Skeletal muscle tissue (tissue), 3 donors: ENCODE measurements at regions not wholly inside any gene's neighbourhood (a gene's known extent, or its start where the extent isn't known, plus 50 kb on each side); places are given as distances from the start of the nearest gene placed in this dataset.

ENCODE experiments used
- H3K27ac ChIP-seq: one replicate; pipeline ENCODE4 v1.7.0; 2013; ENCODE audit warnings: mild to moderate bottlenecking, low read depth, low read length, inconsistent platforms
- H3K27me3 ChIP-seq, 3 donors: one replicate each; pipeline ENCODE4 v1.7.0; 2013; ENCODE audit warnings: low read length in 3 of 3; ENCODE audit not compliant: control insufficient read depth in 3 of 3, insufficient read depth in 3 of 3
- H3K36me3 ChIP-seq, 3 donors: one replicate each; pipeline ENCODE4 v1.7.0; 2013; ENCODE audit warnings: low read length in 3 of 3; ENCODE audit not compliant: control insufficient read depth in 3 of 3, insufficient read depth in 3 of 3
- H3K4me1 ChIP-seq, 3 donors: one replicate each; pipeline ENCODE4 v1.7.0; 2013; ENCODE audit warnings: low read length in 3 of 3, mild to moderate bottlenecking in 3 of 3; ENCODE audit not compliant: control insufficient read depth in 3 of 3, insufficient read depth in 3 of 3
- H3K4me3 ChIP-seq, 3 donors: one replicate each; pipeline ENCODE4 v1.7.0; 2013; ENCODE audit warnings: low read length in 3 of 3
- H3K9ac ChIP-seq, 3 donors: one replicate each; pipeline ENCODE4 v1.7.0; 2013; ENCODE audit warnings: low read length in 3 of 3, mild to moderate bottlenecking in 3 of 3, moderate library complexity in 2 of 3, low read depth in 1 of 3
- H3K9me3 ChIP-seq, 3 donors: one replicate each; pipeline ENCODE4 v1.7.0; 2013; ENCODE audit warnings: low read length in 3 of 3; ENCODE audit not compliant: control insufficient read depth in 3 of 3
- donor health status: Osteomylitis.

- Histone ChIP-seq H3K9ac (no peak overlapping the region), H3K36me3 (no peaks in the 10 kb centered on the region), H3K4me3 (no peak overlapping the region), H3K27me3 (no peaks in the 10 kb centered on the region), H3K27ac (no peak overlapping the region), H3K4me1 (no peaks in the 10 kb centered on the region), H3K9me3 (no peaks in the 10 kb centered on the region)
Measured at GRCh38 chr13:106138620-106139019, 396.8 kb downstream of the EFNB2 start.

DNA sequence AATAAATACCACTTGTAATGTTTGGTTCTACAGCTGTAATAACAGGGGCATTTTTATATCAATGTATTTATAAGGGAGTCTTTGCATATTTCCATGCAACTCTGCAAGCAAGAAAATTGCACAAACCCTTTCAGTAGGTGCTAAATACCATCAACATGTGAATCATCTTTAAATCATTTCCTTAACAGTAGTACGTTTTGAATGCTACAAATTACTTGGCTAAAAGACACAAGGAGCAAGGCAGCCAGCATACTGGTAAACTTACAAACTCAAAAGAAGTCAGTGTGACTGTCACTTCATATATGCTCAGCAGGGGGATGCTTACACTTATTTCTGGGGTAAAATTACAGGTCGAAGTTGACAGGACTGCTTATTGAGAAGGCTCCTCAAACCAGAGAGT lies 402.4 kb downstream of the EFNB2 start:
- Histone ChIP-seq H3K27ac (no peak overlapping the region), H3K27me3 (no peaks in the 10 kb centered on the region), H3K9ac (no peak overlapping the region)

GRCh38 chr13:106132216-106132615 lies 403.2 kb downstream of the EFNB2 start:
- H3K36me3 ChIP-seq: no peaks in the 10 kb centered on the region
- H3K9ac ChIP-seq: no peak overlapping the region
- no peaks in the 10 kb centered on the region for H3K4me1 ChIP-seq
- no peak overlapping the region for H3K27ac ChIP-seq
- H3K27me3 ChIP-seq: no peaks in the 10 kb centered on the region
- no peak overlapping the region for H3K4me3 ChIP-seq
- no peaks in the 10 kb centered on the region for H3K9me3 ChIP-seq

More for the DNA sequence above, 402.4 kb downstream of the EFNB2 start:
- Histone ChIP-seq H3K4me3 (no peak overlapping the region), H3K9me3 (no peaks in the 10 kb centered on the region), H3K4me1 (no peaks in the 10 kb centered on the region), H3K36me3 (no peaks in the 10 kb centered on the region)

GRCh38 chr13:106129993-106130392 lies 405.5 kb downstream of the EFNB2 start:
- no peak overlapping the region for H3K27ac ChIP-seq
- no peak overlapping the region for H3K4me3 ChIP-seq
- H3K36me3 ChIP-seq: no peaks in the 10 kb centered on the region
- H3K9me3 ChIP-seq: no peaks in the 10 kb centered on the region
- no peaks in the 10 kb centered on the region for H3K4me1 ChIP-seq
- no peak overlapping the region for H3K9ac ChIP-seq
- H3K27me3 ChIP-seq: no peaks in the 10 kb centered on the region

- H3K36me3 ChIP-seq: no peaks in the 10 kb centered on the region
- no peak overlapping the region for H3K27ac ChIP-seq
- H3K4me1 ChIP-seq: no peaks in the 10 kb centered on the region
- no peaks in the 10 kb centered on the region for H3K9me3 ChIP-seq
- no peak overlapping the region for H3K9ac ChIP-seq
- H3K4me3 ChIP-seq: no peak overlapping the region
- H3K27me3 ChIP-seq: no peaks in the 10 kb centered on the region
Measured at GRCh38 chr13:106129273-106129672, 406.2 kb downstream of the EFNB2 start.

GRCh38 chr13:106122234-106122633 lies 413.2 kb downstream of the EFNB2 start:
- H3K4me3 ChIP-seq: no peak overlapping the region
- no peak overlapping the region for H3K9ac ChIP-seq
- no peaks in the 10 kb centered on the region for H3K9me3 ChIP-seq
- H3K36me3 ChIP-seq: no peaks in the 10 kb centered on the region
- H3K27me3 ChIP-seq: no peaks in the 10 kb centered on the region
- H3K27ac ChIP-seq: no peak overlapping the region
- no peaks in the 10 kb centered on the region for H3K4me1 ChIP-seq

- Histone ChIP-seq H3K4me3 (no peak overlapping the region), H3K9ac (no peak overlapping the region), H3K4me1 (no peaks in the 10 kb centered on the region), H3K9me3 (no peaks in the 10 kb centered on the region), H3K27ac (no peak overlapping the region), H3K36me3 (no peaks in the 10 kb centered on the region), H3K27me3 (no peaks in the 10 kb centered on the region)
Measured at GRCh38 chr13:106121173-106121754, 414.2 kb downstream of the EFNB2 start.

- no peaks in the 10 kb centered on the region for H3K27me3 ChIP-seq
- no peaks in the 10 kb centered on the region for H3K36me3 ChIP-seq
- H3K9ac ChIP-seq: no peak overlapping the region
- H3K9me3 ChIP-seq: no peaks in the 10 kb centered on the region
- no peak overlapping the region for H3K4me3 ChIP-seq
- no peaks in the 10 kb centered on the region for H3K4me1 ChIP-seq
- no peak overlapping the region for H3K27ac ChIP-seq
Measured at GRCh38 chr13:106118996-106119395, 416.5 kb downstream of the EFNB2 start.

DNA sequence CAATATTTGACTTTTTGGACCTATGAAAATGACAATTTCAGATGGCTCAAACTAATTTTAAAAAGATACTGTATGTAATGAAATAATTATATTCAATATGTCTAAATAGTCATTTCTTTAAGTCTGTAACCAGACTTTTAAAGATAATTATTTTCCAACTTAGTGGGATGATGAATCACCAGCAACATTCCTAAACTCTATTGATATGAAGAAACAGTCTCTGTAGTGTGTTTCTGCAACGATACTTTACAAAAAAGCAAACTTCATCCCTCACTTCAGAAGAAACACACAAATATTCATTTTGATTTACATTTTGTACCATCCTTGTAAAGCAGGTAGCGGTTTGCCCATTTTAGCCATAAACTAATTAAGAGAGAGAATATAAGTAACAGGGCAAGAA lies 417.4 kb downstream of the EFNB2 start:
- Histone ChIP-seq H3K9ac (no peak overlapping the region), H3K4me3 (no peak overlapping the region), H3K27ac (no peak overlapping the region), H3K36me3 (no peaks in the 10 kb centered on the region), H3K9me3 (no peaks in the 10 kb centered on the region), H3K27me3 (no peaks in the 10 kb centered on the region), H3K4me1 (no peaks in the 10 kb centered on the region)

DNA sequence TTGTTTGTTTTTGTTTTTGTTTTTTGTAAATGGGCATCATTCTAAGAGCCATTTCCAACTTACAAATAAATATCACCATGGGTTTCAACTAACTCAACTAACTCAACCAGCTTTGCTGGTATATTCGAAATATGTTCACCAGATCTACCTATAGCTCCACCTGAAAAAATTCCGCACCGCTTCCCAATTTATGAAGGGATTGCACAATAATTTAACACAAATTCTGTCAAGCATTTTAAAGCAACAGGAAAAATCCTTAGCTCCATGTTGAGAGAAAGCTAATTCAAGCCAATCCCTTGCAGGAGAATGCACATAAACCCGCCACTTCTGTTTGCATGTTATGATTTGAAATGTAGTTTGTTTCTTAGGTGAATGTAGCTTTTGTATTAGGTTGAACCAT lies 417.8 kb downstream of the EFNB2 start:
- Histone ChIP-seq H3K4me3 (no peak overlapping the region), H3K9ac (no peak overlapping the region), H3K9me3 (no peaks in the 10 kb centered on the region), H3K27me3 (no peaks in the 10 kb centered on the region), H3K36me3 (no peaks in the 10 kb centered on the region), H3K4me1 (no peaks in the 10 kb centered on the region), H3K27ac (no peak overlapping the region)

DNA sequence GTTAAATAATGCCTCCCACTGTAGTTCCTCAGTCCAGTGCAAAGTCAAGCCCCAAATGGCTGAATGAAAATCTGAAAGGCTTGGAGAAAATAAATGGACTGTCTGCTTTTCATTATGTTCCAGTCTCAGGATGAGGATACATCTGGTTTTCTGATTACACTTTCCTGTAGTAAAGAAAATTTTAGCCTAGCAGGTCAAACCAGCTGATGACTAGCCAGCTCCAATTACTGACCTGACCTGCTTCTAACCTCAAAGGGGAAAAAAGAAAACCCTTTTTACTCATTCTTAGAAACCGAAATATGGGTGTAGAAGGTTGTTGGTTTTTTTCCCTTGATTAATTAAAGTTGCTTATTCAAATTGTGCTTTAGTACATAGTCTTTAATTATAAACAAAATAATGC lies 418.4 kb downstream of the EFNB2 start:
- H3K4me3 ChIP-seq: no peak overlapping the region
- no peak overlapping the region for H3K27ac ChIP-seq
- H3K36me3 ChIP-seq: no peaks in the 10 kb centered on the region
- H3K27me3 ChIP-seq: no peaks in the 10 kb centered on the region
- H3K4me1 ChIP-seq: no peaks in the 10 kb centered on the region
- H3K9me3 ChIP-seq: no peaks in the 10 kb centered on the region
- H3K9ac ChIP-seq: no peak overlapping the region
